ENCODE measurements at regions not wholly inside any gene's neighbourhood (a gene's known extent, or its start where the extent isn't known, plus 50 kb on each side); places are given as distances from the start of the nearest gene placed in this dataset.

DNA sequence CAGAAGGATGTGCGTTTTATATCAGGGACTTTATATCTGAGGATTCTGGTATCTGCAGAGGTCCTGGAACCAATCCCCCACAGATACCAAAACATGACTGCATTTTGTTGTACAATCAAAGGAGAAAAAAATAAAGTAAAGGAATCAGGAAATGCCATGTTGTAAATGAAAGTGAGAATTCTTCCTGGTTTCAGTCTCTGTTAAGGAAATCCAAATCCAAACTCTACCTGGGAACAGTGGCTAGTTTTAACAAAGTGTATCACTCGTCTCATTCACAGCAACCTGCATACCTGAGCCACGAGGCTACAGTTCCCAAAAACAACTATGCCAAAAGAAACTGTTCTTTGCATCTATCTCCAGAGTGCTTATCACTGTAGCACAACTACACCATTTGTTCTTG lies 77.3 kb upstream of the ATF3 start:
- no CpG with 5 or more reads among the region's 3 CpGs for WGBS (ENCODE audit: insufficient coverage)
- no peaks in the 10 kb centered on the region for H3K9me3 ChIP-seq (ENCODE audit: control extremely low read depth in 1 of 3, control insufficient read depth in 2 of 3, insufficient read depth in 1 of 3, low read length in 2 of 3)
- intact Hi-C loops (cut with micrococcal nuclease), result no loop called here
- POLR2A ChIA-PET, result no interaction called here
- H3K9ac ChIP-seq (ENCODE audit: low read length), result no peak overlapping the region
- CTCF ChIA-PET, result no interaction called here
- Mint-ChIP-seq H3K4me1 (no peaks in the 10 kb centered on the region), H3K27me3 (peaks cover 35% of the 10 kb centered on the region), H3K4me3 (no peak overlapping the region), H3K27ac (no peak overlapping the region), H3K9me3 (ENCODE audit: insufficient read depth) (no peaks in the 10 kb centered on the region)
- TF ChIP-seq, protein P1, sequence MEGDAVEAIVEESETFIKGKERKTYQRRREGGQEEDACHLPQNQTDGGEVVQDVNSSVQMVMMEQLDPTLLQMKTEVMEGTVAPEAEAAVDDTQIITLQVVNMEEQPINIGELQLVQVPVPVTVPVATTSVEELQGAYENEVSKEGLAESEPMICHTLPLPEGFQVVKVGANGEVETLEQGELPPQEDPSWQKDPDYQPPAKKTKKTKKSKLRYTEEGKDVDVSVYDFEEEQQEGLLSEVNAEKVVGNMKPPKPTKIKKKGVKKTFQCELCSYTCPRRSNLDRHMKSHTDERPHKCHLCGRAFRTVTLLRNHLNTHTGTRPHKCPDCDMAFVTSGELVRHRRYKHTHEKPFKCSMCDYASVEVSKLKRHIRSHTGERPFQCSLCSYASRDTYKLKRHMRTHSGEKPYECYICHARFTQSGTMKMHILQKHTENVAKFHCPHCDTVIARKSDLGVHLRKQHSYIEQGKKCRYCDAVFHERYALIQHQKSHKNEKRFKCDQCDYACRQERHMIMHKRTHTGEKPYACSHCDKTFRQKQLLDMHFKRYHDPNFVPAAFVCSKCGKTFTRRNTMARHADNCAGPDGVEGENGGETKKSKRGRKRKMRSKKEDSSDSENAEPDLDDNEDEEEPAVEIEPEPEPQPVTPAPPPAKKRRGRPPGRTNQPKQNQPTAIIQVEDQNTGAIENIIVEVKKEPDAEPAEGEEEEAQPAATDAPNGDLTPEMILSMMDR (IDR thresholded peaks at IDR 0.05), result no peak
- TF ChIP-seq EZH2 (IDR thresholded peaks at IDR 0.05; ENCODE audit: borderline replicate concordance, insufficient read depth, low read depth, low read length, poor library complexity, severe bottlenecking), result no peak
- no peak overlapping the region for H3K27ac ChIP-seq (ENCODE audit: low read length in 2 of 2)
- no peaks in the 10 kb centered on the region for H3K79me2 ChIP-seq (ENCODE audit: control insufficient read depth, insufficient read depth, low read length)
- ATAC-seq (ENCODE audit: low read depth) (no peak), DNase-seq (no peak)
- no peaks in the 10 kb centered on the region for H4K20me1 ChIP-seq (ENCODE audit: control insufficient read depth, insufficient read depth, low read length, poor library complexity, severe bottlenecking)
- no peaks in the 10 kb centered on the region for H3K36me3 ChIP-seq (replicated peaks in 1 of 2; ENCODE audit: control extremely low read depth in 1 of 2, control insufficient read depth in 1 of 2, extremely low read depth in 1 of 2, insufficient read depth in 2 of 2, low read length in 1 of 2)
- H3K4me2 ChIP-seq (replicated peaks; ENCODE audit: low read depth, low read length, poor library complexity, severe bottlenecking), result no peak overlapping the region
- H2AFZ ChIP-seq (ENCODE audit: insufficient read depth, low read depth, low read length, poor library complexity, severe bottlenecking), result no peak overlapping the region
- H3K4me1 ChIP-seq (ENCODE audit: control insufficient read depth in 2 of 2, insufficient read depth in 2 of 2, low read length in 2 of 2), result no peaks in the 10 kb centered on the region
- H3K27me3 ChIP-seq (replicated peaks in 1 of 4; ENCODE audit: control extremely low read depth in 1 of 4, control insufficient read depth in 3 of 4, insufficient read depth in 4 of 4, low read length in 3 of 4), result peaks cover 0 to 7% (median 0%) of the 10 kb centered on the region in 4 experiments
- H3K4me3 ChIP-seq (ENCODE audit: control extremely low read depth in 1 of 5, extremely low read depth in 1 of 5, insufficient read depth in 1 of 5, low read depth in 2 of 5, low read length in 4 of 5), result no peak overlapping the region

DNA sequence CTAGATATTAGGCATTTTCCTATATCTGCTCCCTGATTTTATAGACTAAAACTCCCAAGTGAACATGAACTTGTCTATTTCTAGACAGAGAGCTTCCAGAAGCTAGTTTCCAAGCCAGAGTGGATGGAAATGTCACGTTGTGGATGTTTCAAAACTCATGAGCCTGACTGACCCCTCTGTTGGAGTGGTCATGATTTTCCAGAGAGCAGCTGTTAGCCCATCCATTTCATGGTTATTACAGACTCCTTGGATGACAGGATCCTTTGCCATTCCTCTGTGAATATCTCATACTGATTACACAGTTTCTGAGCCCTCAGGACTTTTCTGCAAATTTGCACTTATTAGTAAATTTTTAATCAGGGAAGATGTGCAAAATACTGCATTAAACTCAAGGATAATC lies 76.8 kb upstream of the ATF3 start:
- TF ChIP-seq, protein P1 (IDR thresholded peaks at IDR 0.05), result no peak
- no peak for TF ChIP-seq EZH2 (IDR thresholded peaks at IDR 0.05; ENCODE audit: borderline replicate concordance, insufficient read depth, low read depth, low read length, poor library complexity, severe bottlenecking)
- Histone ChIP-seq H3K27ac (ENCODE audit: low read length in 2 of 2) (no peak overlapping the region), H3K4me2 (replicated peaks; ENCODE audit: low read depth, low read length, poor library complexity, severe bottlenecking) (no peak overlapping the region), H2AFZ (ENCODE audit: insufficient read depth, low read depth, low read length, poor library complexity, severe bottlenecking) (no peak overlapping the region), H3K9ac (ENCODE audit: low read length) (no peak overlapping the region), H3K4me1 (ENCODE audit: control insufficient read depth in 2 of 2, insufficient read depth in 2 of 2, low read length in 2 of 2) (no peaks in the 10 kb centered on the region), H3K9me3 (ENCODE audit: control extremely low read depth in 1 of 3, control insufficient read depth in 2 of 3, insufficient read depth in 1 of 3, low read length in 2 of 3) (peaks cover 0 to 4% (median 0%) of the 10 kb centered on the region in 3 donors), H3K4me3 (ENCODE audit: control extremely low read depth in 1 of 5, extremely low read depth in 1 of 5, insufficient read depth in 1 of 5, low read depth in 2 of 5, low read length in 4 of 5) (no peak overlapping the region), H4K20me1 (ENCODE audit: control insufficient read depth, insufficient read depth, low read length, poor library complexity, severe bottlenecking) (no peaks in the 10 kb centered on the region), H3K36me3 (replicated peaks in 1 of 2; ENCODE audit: control extremely low read depth in 1 of 2, control insufficient read depth in 1 of 2, extremely low read depth in 1 of 2, insufficient read depth in 2 of 2, low read length in 1 of 2) (no peaks in the 10 kb centered on the region), H3K79me2 (ENCODE audit: control insufficient read depth, insufficient read depth, low read length) (no peaks in the 10 kb centered on the region), H3K27me3 (replicated peaks in 1 of 4; ENCODE audit: control extremely low read depth in 1 of 4, control insufficient read depth in 3 of 4, insufficient read depth in 4 of 4, low read length in 3 of 4) (peaks cover 0 to 7% (median 0%) of the 10 kb centered on the region in 4 experiments)
- H3K4me1 Mint-ChIP-seq, result no peaks in the 10 kb centered on the region
- H3K27ac Mint-ChIP-seq, result no peak overlapping the region
- DNase-seq, result no peak
- H3K4me3 Mint-ChIP-seq, result no peak overlapping the region
- ATAC-seq (ENCODE audit: low read depth), result no peak
- peaks cover 36% of the 10 kb centered on the region for H3K27me3 Mint-ChIP-seq
- ChIA-PET POLR2A (no interaction called here), CTCF (no interaction called here)
- intact Hi-C loops (cut with micrococcal nuclease), result no loop called here
- no peaks in the 10 kb centered on the region for H3K9me3 Mint-ChIP-seq (ENCODE audit: insufficient read depth)
- no CpG with 5 or more reads among the region's 1 CpG for WGBS (ENCODE audit: insufficient coverage)
